CD4-positive, CD25-positive, alpha-beta regulatory T cell (primary cell): ENCODE measurements at regions not wholly inside any gene's neighbourhood (a gene's known extent, or its start where the extent isn't known, plus 50 kb on each side); places are given as distances from the start of the nearest gene placed in this dataset.

Source experiments
- ATAC-seq, 2 donors: fragments of 150-1000 bp; cut with Tn5 transposase; one replicate each; pipeline ENCODE4 v1.10.0; 2021; ENCODE audit warnings: low read depth in 2 of 2, moderate number of reproducible peaks in 2 of 2, moderate library complexity in 1 of 2
- DNase-seq, 3 donors: peaks; one replicate each; pipeline versions ENCODE4 v3.0.0 to v3.0.0-alpha.2; 2012 to 2022; ENCODE audit warnings: mixed read lengths in 1 of 3
- H3K27ac ChIP-seq: one replicate; pipeline ENCODE4 v1.7.0; 2013; ENCODE audit warnings: mild to moderate bottlenecking, low read length; ENCODE audit not compliant: insufficient read depth, poor library complexity, severe bottlenecking
- H3K27me3 ChIP-seq: one replicate; pipeline ENCODE4 v1.7.0; 2013; ENCODE audit warnings: low read length; ENCODE audit not compliant: control insufficient read depth, insufficient read depth
- H3K36me3 ChIP-seq: one replicate; pipeline ENCODE4 v1.7.0; 2013; ENCODE audit warnings: mild to moderate bottlenecking, low read length, moderate library complexity; ENCODE audit not compliant: control insufficient read depth, insufficient read depth
- H3K4me1 ChIP-seq: 2 replicates; pipeline ENCODE4 v1.7.0; 2013; ENCODE audit warnings: mild to moderate bottlenecking, low read length; ENCODE audit not compliant: insufficient read depth, control insufficient read depth, poor library complexity, severe bottlenecking
- H3K4me3 ChIP-seq: one replicate; pipeline ENCODE4 v1.7.0; 2013; ENCODE audit warnings: low read depth, mild to moderate bottlenecking, low read length, moderate library complexity
- H3K9me3 ChIP-seq, 2 experiments: 1 replicate in 1 of 2; 2 replicates in 1 of 2; pipeline ENCODE4 v1.7.0; 2013; ENCODE audit warnings: low read length in 2 of 2, mild to moderate bottlenecking in 1 of 2, moderate library complexity in 1 of 2; ENCODE audit not compliant: control insufficient read depth in 2 of 2
- H3K27ac Mint-ChIP-seq, 3 donors: one replicate each; pipeline ENCODE4 v1.8.0; 2020 to 2022; ENCODE audit warnings: mild to moderate bottlenecking in 3 of 3, mixed read lengths in 3 of 3, moderate library complexity in 2 of 3
- H3K27me3 Mint-ChIP-seq: one replicate; pipeline ENCODE4 v1.8.0; 2022; ENCODE audit warnings: mild to moderate bottlenecking, mixed read lengths
- H3K36me3 Mint-ChIP-seq: one replicate; pipeline ENCODE4 v1.8.0; 2020; ENCODE audit warnings: mixed read lengths
- H3K4me1 Mint-ChIP-seq, 4 donors: one replicate each; pipeline ENCODE4 v1.8.0; 2020 to 2022; ENCODE audit warnings: mixed read lengths in 4 of 4, mild to moderate bottlenecking in 1 of 4
- H3K4me3 Mint-ChIP-seq, 4 donors: one replicate each; pipeline ENCODE4 v1.8.0; 2020 to 2022; ENCODE audit warnings: mild to moderate bottlenecking in 4 of 4, mixed read lengths in 4 of 4, moderate library complexity in 3 of 4
- H3K9me3 Mint-ChIP-seq, 7 donors: one replicate each; pipeline ENCODE4 v1.8.0; 2020 to 2022; ENCODE audit warnings: mixed read lengths in 7 of 7, mild to moderate bottlenecking in 3 of 7, moderate library complexity in 2 of 7

- Mint-ChIP-seq H3K9me3 (peaks cover 0 to 3% (median 0%) of the 10 kb centered on the region in 7 donors), H3K27me3 (peaks cover 9% of the 10 kb centered on the region), H3K27ac (no peak overlapping the region), H3K36me3 (no peaks in the 10 kb centered on the region), H3K4me1 (no peaks in the 10 kb centered on the region), H3K4me3 (no peak overlapping the region)
- no peak overlapping the region for H3K27ac ChIP-seq
- no peak overlapping the region for H3K4me3 ChIP-seq
- H3K27me3 ChIP-seq = peaks cover 2% of the 10 kb centered on the region
- H3K4me1 ChIP-seq = no peaks in the 10 kb centered on the region
- no peak for ATAC-seq
- no peaks in the 10 kb centered on the region for H3K36me3 ChIP-seq
- no peaks in the 10 kb centered on the region for H3K9me3 ChIP-seq
- DNase-seq = no peak
Measured at GRCh38 chr14:34237677-34238076, 224.4 kb downstream of the SPTSSA start.

- DNase-seq (no peak), ATAC-seq (no peak)
- H3K27me3 ChIP-seq = peaks cover 2% of the 10 kb centered on the region
- Mint-ChIP-seq H3K4me3 (no peak overlapping the region), H3K4me1 (no peaks in the 10 kb centered on the region), H3K36me3 (no peaks in the 10 kb centered on the region), H3K27ac (no peak overlapping the region), H3K27me3 (peaks cover 8% of the 10 kb centered on the region), H3K9me3 (peaks cover 0 to 3% (median 0%) of the 10 kb centered on the region in 7 donors)
- H3K36me3 ChIP-seq = no peaks in the 10 kb centered on the region
- H3K27ac ChIP-seq = no peak overlapping the region
- H3K4me3 ChIP-seq = no peak overlapping the region
- no peaks in the 10 kb centered on the region for H3K9me3 ChIP-seq
- no peaks in the 10 kb centered on the region for H3K4me1 ChIP-seq
Measured at GRCh38 chr14:34237081-34237480, 225.0 kb downstream of the SPTSSA start.

- Histone ChIP-seq H3K36me3 (no peaks in the 10 kb centered on the region), H3K4me1 (no peaks in the 10 kb centered on the region), H3K27me3 (no peaks in the 10 kb centered on the region), H3K27ac (no peak overlapping the region), H3K9me3 (no peaks in the 10 kb centered on the region), H3K4me3 (no peak overlapping the region)
- Mint-ChIP-seq H3K4me3 (no peak overlapping the region), H3K36me3 (no peaks in the 10 kb centered on the region), H3K27me3 (no peaks in the 10 kb centered on the region), H3K27ac (no peak overlapping the region), H3K4me1 (no peaks in the 10 kb centered on the region), H3K9me3 (peaks cover 0 to 3% (median 0%) of the 10 kb centered on the region in 7 donors)
- ATAC-seq (no peak), DNase-seq (no peak)
Measured at GRCh38 chr14:34235643-34236300, 226.3 kb downstream of the SPTSSA start.

GRCh38 chr14:34234258-34234657 lies 227.8 kb downstream of the SPTSSA start:
- H3K27me3 Mint-ChIP-seq = no peaks in the 10 kb centered on the region
- no peaks in the 10 kb centered on the region for H3K27me3 ChIP-seq
- DNase-seq (no peak), ATAC-seq (no peak)
- no peaks in the 10 kb centered on the region for H3K36me3 Mint-ChIP-seq
- H3K4me1 ChIP-seq = no peaks in the 10 kb centered on the region
- peaks cover 0 to 5% (median 0%) of the 10 kb centered on the region in 7 donors for H3K9me3 Mint-ChIP-seq
- no peak overlapping the region for H3K4me3 Mint-ChIP-seq
- no peak overlapping the region for H3K4me3 ChIP-seq
- no peak overlapping the region for H3K27ac Mint-ChIP-seq
- no peaks in the 10 kb centered on the region for H3K9me3 ChIP-seq
- H3K27ac ChIP-seq = no peak overlapping the region
- H3K4me1 Mint-ChIP-seq = no peaks in the 10 kb centered on the region
- H3K36me3 ChIP-seq = no peaks in the 10 kb centered on the region

GRCh38 chr14:34233619-34234018 lies 228.4 kb downstream of the SPTSSA start:
- Mint-ChIP-seq H3K27ac (no peak overlapping the region), H3K9me3 (peaks cover 0 to 5% (median 0%) of the 10 kb centered on the region in 7 donors), H3K4me1 (no peaks in the 10 kb centered on the region), H3K27me3 (no peaks in the 10 kb centered on the region), H3K4me3 (no peak overlapping the region), H3K36me3 (no peaks in the 10 kb centered on the region)
- ATAC-seq (no peak), DNase-seq (no peak)
- H3K4me3 ChIP-seq = no peak overlapping the region
- H3K36me3 ChIP-seq = no peaks in the 10 kb centered on the region
- H3K27me3 ChIP-seq = no peaks in the 10 kb centered on the region
- H3K9me3 ChIP-seq = no peaks in the 10 kb centered on the region
- H3K4me1 ChIP-seq = no peaks in the 10 kb centered on the region
- no peak overlapping the region for H3K27ac ChIP-seq

- no peak for ATAC-seq
Measured at GRCh38 chr14:34232790-34233189, 229.2 kb downstream of the SPTSSA start.

GRCh38 chr14:34231626-34232025 lies 230.4 kb downstream of the SPTSSA start:
- Mint-ChIP-seq H3K4me3 (no peak overlapping the region), H3K9me3 (peaks cover 0 to 5% (median 0%) of the 10 kb centered on the region in 7 donors), H3K27ac (no peak overlapping the region), H3K4me1 (peaks cover 0 to 3% (median 0%) of the 10 kb centered on the region in 4 donors), H3K36me3 (no peaks in the 10 kb centered on the region), H3K27me3 (peaks cover 4% of the 10 kb centered on the region)
- Histone ChIP-seq H3K4me3 (no peak overlapping the region), H3K36me3 (no peaks in the 10 kb centered on the region), H3K9me3 (no peaks in the 10 kb centered on the region), H3K4me1 (no peaks in the 10 kb centered on the region), H3K27ac (no peak overlapping the region), H3K27me3 (no peaks in the 10 kb centered on the region)
- ATAC-seq (no peak), DNase-seq (no peak)

More at GRCh38 chr14:34232790-34233189, 229.2 kb downstream of the SPTSSA start:
- Histone ChIP-seq H3K4me3 (no peak overlapping the region), H3K36me3 (no peaks in the 10 kb centered on the region), H3K4me1 (no peaks in the 10 kb centered on the region), H3K27me3 (no peaks in the 10 kb centered on the region), H3K9me3 (no peaks in the 10 kb centered on the region), H3K27ac (no peak overlapping the region)
- no peaks in the 10 kb centered on the region for H3K36me3 Mint-ChIP-seq
- H3K27ac Mint-ChIP-seq = no peak overlapping the region
- peaks cover 2% of the 10 kb centered on the region for H3K27me3 Mint-ChIP-seq
- DNase-seq = no peak
- no peak overlapping the region for H3K4me3 Mint-ChIP-seq
- H3K9me3 Mint-ChIP-seq = peaks cover 0 to 5% (median 0%) of the 10 kb centered on the region in 7 donors
- peaks cover 0 to 2% (median 0%) of the 10 kb centered on the region in 4 donors for H3K4me1 Mint-ChIP-seq

- Mint-ChIP-seq H3K36me3 (no peaks in the 10 kb centered on the region), H3K4me3 (no peak overlapping the region), H3K9me3 (peaks cover 0 to 5% (median 0%) of the 10 kb centered on the region in 7 donors), H3K27ac (no peak overlapping the region), H3K4me1 (peaks cover 0 to 3% (median 0%) of the 10 kb centered on the region in 4 donors), H3K27me3 (peaks cover 4% of the 10 kb centered on the region)
- no peaks in the 10 kb centered on the region for H3K4me1 ChIP-seq
- no peak overlapping the region for H3K27ac ChIP-seq
- ATAC-seq = no peak
- H3K4me3 ChIP-seq = no peak overlapping the region
- no peaks in the 10 kb centered on the region for H3K9me3 ChIP-seq
- no peak for DNase-seq
- H3K36me3 ChIP-seq = no peaks in the 10 kb centered on the region
- H3K27me3 ChIP-seq = no peaks in the 10 kb centered on the region
Measured at GRCh38 chr14:34229140-34229539, 232.9 kb downstream of the SPTSSA start.
